OCI-LY1 (cell line): ENCODE measurements at regions not wholly inside any gene's neighbourhood (a gene's known extent, or its start where the extent isn't known, plus 50 kb on each side); places are given as distances from the start of the nearest gene placed in this dataset.

Experiments
- H2AFZ ChIP-seq: fragments of 200-600 bp; sonication (generic), shearing (Covaris generic); 2 replicates; pipeline ENCODE4 v1.6.0; 2014; ENCODE audit warnings: antibody characterized with exemption, mild to moderate bottlenecking, low read length
- H3F3A ChIP-seq: fragments of 200-600 bp; sonication (generic), shearing (Covaris generic); 2 replicates; pipeline ENCODE4 v1.6.0; 2014; ENCODE audit warnings: mild to moderate bottlenecking, antibody characterized with exemption, low read length, moderate library complexity; ENCODE audit not compliant: insufficient read depth
- H3K27ac ChIP-seq: fragments of 200-600 bp; sonication (generic); 2 replicates; pipeline ENCODE4 v1.5.1; 2014; ENCODE audit warnings: low read length, mixed run types, mild to moderate bottlenecking, low read depth; ENCODE audit not compliant: poor library complexity, severe bottlenecking
- H3K27me3 ChIP-seq: fragments of 200-600 bp; sonication (generic); 2 replicates; pipeline ENCODE4 v1.6.0; 2014; ENCODE audit warnings: antibody characterized with exemption, mild to moderate bottlenecking, low read length, moderate library complexity; ENCODE audit not compliant: insufficient read depth
- H3K36me3 ChIP-seq: fragments of 200-600 bp; sonication (generic); 2 replicates; pipeline ENCODE4 v1.6.1; 2014; ENCODE audit warnings: mild to moderate bottlenecking, antibody characterized with exemption, low read length, moderate library complexity, mixed read lengths; ENCODE audit not compliant: insufficient read depth
- H3K4me1 ChIP-seq: fragments of 200-600 bp; sonication (generic); 2 replicates; pipeline ENCODE4 v1.5.1; 2014; ENCODE audit warnings: mild to moderate bottlenecking, low read length, moderate library complexity; ENCODE audit not compliant: insufficient read depth, severe bottlenecking
- H3K4me2 ChIP-seq: fragments of 200-600 bp; sonication (generic), shearing (Covaris generic); 2 replicates; pipeline ENCODE4 v1.6.1; 2014; ENCODE audit warnings: low read length
- H3K4me3 ChIP-seq: fragments of 200-600 bp; sonication (generic); 2 replicates; pipeline ENCODE4 v1.5.1; 2014; ENCODE audit warnings: low read length, low read depth, mild to moderate bottlenecking, mixed read lengths; ENCODE audit not compliant: poor library complexity, severe bottlenecking
- H3K79me2 ChIP-seq: fragments of 200-600 bp; shearing (Covaris generic); 2 replicates; pipeline ENCODE4 v1.6.1; 2016; ENCODE audit warnings: mixed run types, low read length, mixed read lengths; ENCODE audit not compliant: insufficient read depth
- H3K9ac ChIP-seq: fragments of 200-600 bp; sonication (generic), shearing (Covaris generic); 2 replicates; pipeline ENCODE4 v1.6.1; 2014; ENCODE audit warnings: mild to moderate bottlenecking, low read length, mixed read lengths
- H3K9me2 ChIP-seq: fragments of 200-600 bp; sonication (generic), shearing (Covaris generic); 2 replicates; pipeline ENCODE4 v1.6.1; 2014; ENCODE audit warnings: low read depth, mild to moderate bottlenecking, low read length, mixed read lengths
- H3K9me3 ChIP-seq: fragments of 200-600 bp; shearing (Covaris generic); 2 replicates; pipeline ENCODE4 v1.6.1; 2014; ENCODE audit warnings: low read length, mixed read lengths
- H4K20me1 ChIP-seq: fragments of 200-600 bp; sonication (generic), shearing (Covaris generic); 2 replicates; pipeline ENCODE4 v1.6.0; 2016; ENCODE audit warnings: mild to moderate bottlenecking, low read length; ENCODE audit not compliant: insufficient read depth
- EZH2 ChIP-seq: fragments of 200-600 bp; sonication (generic), shearing (Covaris generic); IDR thresholded peaks from 2 replicates; pipeline ENCODE4 v1.8.0; 2017; ENCODE audit warnings: borderline replicate concordance, mixed run types, mild to moderate bottlenecking, antibody characterized with exemption, low read length, moderate library complexity, mixed read lengths
- TF ChIP-seq, protein P1 (sequence below): fragments of 200-600 bp; sonication (generic), shearing (Covaris generic); IDR thresholded peaks from 2 replicates; pipeline ENCODE4 v1.5.1; 2017; ENCODE audit warnings: mild to moderate bottlenecking, antibody characterized with exemption, low read length, moderate library complexity, mixed read lengths

DNA sequence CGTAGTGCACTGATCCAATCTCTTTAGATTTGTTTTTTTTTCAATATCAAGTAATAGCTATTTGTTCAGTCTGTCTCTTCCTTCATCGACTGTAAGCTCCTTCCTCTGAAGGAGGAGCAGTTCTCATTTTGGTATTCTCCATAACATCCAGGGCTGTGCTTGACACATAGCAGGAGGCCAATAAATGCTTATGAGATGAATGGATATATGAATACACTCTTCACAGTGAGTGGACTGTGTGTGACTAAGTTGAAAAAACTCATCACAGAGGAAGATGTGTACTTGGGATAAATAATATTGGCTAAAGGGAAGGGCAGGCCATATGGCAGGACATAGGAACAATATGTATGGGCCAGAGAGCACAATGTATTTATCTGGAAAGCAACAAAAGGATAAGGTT, 205.3 kb upstream of the PRICKLE1 start:
- H3K27ac ChIP-seq = no peak overlapping the region

DNA sequence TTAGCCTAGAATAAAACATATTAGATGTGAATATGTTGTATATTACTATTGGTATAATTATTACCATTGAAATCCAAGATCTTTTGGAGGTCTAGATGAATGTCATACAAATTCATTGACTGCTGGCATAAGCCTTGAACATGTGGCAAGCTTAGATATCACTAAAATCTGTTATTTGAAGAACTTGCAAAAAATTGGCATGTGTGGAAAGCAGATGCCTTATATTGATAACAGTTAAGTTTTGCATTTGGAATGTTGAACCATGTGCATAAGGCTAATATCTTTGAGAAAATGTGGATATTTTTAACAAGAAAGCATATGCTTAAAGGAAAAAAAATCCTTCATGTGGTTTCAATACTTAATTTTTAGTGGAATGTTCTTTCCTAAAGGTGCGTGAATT, 203.6 kb upstream of the PRICKLE1 start:
- TF ChIP-seq EZH2 = no peak
- TF ChIP-seq, protein P1, sequence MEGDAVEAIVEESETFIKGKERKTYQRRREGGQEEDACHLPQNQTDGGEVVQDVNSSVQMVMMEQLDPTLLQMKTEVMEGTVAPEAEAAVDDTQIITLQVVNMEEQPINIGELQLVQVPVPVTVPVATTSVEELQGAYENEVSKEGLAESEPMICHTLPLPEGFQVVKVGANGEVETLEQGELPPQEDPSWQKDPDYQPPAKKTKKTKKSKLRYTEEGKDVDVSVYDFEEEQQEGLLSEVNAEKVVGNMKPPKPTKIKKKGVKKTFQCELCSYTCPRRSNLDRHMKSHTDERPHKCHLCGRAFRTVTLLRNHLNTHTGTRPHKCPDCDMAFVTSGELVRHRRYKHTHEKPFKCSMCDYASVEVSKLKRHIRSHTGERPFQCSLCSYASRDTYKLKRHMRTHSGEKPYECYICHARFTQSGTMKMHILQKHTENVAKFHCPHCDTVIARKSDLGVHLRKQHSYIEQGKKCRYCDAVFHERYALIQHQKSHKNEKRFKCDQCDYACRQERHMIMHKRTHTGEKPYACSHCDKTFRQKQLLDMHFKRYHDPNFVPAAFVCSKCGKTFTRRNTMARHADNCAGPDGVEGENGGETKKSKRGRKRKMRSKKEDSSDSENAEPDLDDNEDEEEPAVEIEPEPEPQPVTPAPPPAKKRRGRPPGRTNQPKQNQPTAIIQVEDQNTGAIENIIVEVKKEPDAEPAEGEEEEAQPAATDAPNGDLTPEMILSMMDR = no peak

More for the DNA sequence above, 205.3 kb upstream of the PRICKLE1 start:
- Histone ChIP-seq H3K79me2 (no peaks in the 10 kb centered on the region), H3F3A (no peaks in the 10 kb centered on the region), H3K9ac (no peak overlapping the region), H3K36me3 (no peaks in the 10 kb centered on the region), H4K20me1 (no peaks in the 10 kb centered on the region), H3K4me2 (no peak overlapping the region), H3K4me1 (no peaks in the 10 kb centered on the region), H2AFZ (no peak overlapping the region), H3K9me3 (no peaks in the 10 kb centered on the region), H3K9me2 (no peaks in the 10 kb centered on the region), H3K4me3 (no peak overlapping the region), H3K27me3 (no peaks in the 10 kb centered on the region)
- TF ChIP-seq, protein P1 = no peak
- TF ChIP-seq EZH2 = no peak

DNA sequence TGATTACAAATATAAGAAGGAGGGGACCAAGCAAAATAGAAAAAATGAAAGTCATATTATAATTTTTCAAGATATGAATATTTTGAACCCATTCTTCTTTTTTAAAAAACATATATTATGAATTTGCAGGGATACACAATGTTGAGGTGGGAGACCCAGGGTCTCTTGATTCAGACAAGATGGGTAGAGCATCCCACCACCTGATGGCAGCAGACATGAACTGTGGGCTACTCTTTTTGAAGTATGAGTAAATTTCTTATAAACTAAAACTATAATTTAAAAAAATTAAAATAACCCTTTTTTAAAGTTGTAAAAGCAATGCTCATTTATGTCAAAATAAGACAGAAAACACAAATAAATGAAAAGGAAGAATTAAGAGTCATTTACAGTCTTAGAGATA, 202.7 kb upstream of the PRICKLE1 start:
- Histone ChIP-seq H3K9ac (no peak overlapping the region), H3K27me3 (no peaks in the 10 kb centered on the region), H3K36me3 (no peaks in the 10 kb centered on the region), H3K4me2 (no peak overlapping the region), H3K79me2 (no peaks in the 10 kb centered on the region), H4K20me1 (no peaks in the 10 kb centered on the region), H3K9me3 (no peaks in the 10 kb centered on the region), H2AFZ (no peak overlapping the region), H3K4me3 (no peak overlapping the region), H3F3A (no peaks in the 10 kb centered on the region), H3K9me2 (no peaks in the 10 kb centered on the region), H3K4me1 (no peaks in the 10 kb centered on the region), H3K27ac (no peak overlapping the region)
- TF ChIP-seq EZH2 = no peak
- TF ChIP-seq, protein P1 = no peak

More for the DNA sequence above, 203.6 kb upstream of the PRICKLE1 start:
- Histone ChIP-seq H4K20me1 (no peaks in the 10 kb centered on the region), H2AFZ (no peak overlapping the region), H3K4me2 (no peak overlapping the region), H3K79me2 (no peaks in the 10 kb centered on the region), H3K9me3 (no peaks in the 10 kb centered on the region), H3K9me2 (no peaks in the 10 kb centered on the region), H3K27me3 (no peaks in the 10 kb centered on the region), H3K27ac (no peak overlapping the region), H3K9ac (no peak overlapping the region), H3F3A (no peaks in the 10 kb centered on the region), H3K4me3 (no peak overlapping the region), H3K4me1 (no peaks in the 10 kb centered on the region), H3K36me3 (no peaks in the 10 kb centered on the region)
